ENCODE measurements at regions not wholly inside any gene's neighbourhood (a gene's known extent, or its start where the extent isn't known, plus 50 kb on each side); places are given as distances from the start of the nearest gene placed in this dataset.

DNA sequence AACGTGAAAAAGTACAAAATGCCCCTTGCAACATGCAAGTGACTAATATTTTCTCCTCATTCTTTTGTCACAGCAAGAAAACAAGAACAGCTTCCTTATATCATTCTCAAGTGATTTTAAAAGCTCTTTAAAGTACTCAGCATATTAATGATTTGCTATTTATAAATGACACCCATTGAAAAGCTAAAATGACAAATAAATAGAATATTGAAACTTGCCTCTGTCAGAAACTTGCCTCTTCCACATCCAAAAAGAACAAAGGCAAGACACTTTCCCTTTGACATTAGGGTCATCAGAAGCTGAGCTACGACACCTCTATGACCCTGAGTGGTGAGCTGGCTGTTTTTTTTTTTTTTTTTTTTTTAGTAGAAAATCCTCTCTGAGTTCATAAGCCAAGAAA lies 339.6 kb upstream of the ITGA1 start:
- TF ChIP-seq, protein P1, sequence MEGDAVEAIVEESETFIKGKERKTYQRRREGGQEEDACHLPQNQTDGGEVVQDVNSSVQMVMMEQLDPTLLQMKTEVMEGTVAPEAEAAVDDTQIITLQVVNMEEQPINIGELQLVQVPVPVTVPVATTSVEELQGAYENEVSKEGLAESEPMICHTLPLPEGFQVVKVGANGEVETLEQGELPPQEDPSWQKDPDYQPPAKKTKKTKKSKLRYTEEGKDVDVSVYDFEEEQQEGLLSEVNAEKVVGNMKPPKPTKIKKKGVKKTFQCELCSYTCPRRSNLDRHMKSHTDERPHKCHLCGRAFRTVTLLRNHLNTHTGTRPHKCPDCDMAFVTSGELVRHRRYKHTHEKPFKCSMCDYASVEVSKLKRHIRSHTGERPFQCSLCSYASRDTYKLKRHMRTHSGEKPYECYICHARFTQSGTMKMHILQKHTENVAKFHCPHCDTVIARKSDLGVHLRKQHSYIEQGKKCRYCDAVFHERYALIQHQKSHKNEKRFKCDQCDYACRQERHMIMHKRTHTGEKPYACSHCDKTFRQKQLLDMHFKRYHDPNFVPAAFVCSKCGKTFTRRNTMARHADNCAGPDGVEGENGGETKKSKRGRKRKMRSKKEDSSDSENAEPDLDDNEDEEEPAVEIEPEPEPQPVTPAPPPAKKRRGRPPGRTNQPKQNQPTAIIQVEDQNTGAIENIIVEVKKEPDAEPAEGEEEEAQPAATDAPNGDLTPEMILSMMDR (conservative IDR thresholded peaks at IDR 0.05; ENCODE audit: low read length): no peak
- no peak for TF ChIP-seq EZH2phosphoT487 (IDR thresholded peaks at IDR 0.05; ENCODE audit: borderline replicate concordance)

All from Loucy (cell line).